GM23248 (cell line): ENCODE measurements at regions not wholly inside any gene's neighbourhood (a gene's known extent, or its start where the extent isn't known, plus 50 kb on each side); places are given as distances from the start of the nearest gene placed in this dataset.
A peak's percentile ranks its signal among the peaks of the same experiment; 100 is the strongest.

ENCODE experiments used
- DNase-seq: peaks from one replicate; pipeline ENCODE4 v3.0.0-alpha.2; 2015
- H2AFZ ChIP-seq: fragments of 200-600 bp; sonication (generic); 2 replicates; pipeline ENCODE4 v1.6.1; 2016; ENCODE audit warnings: antibody characterized with exemption
- H3F3A ChIP-seq: fragments of 200-600 bp; sonication (generic); 2 replicates; pipeline ENCODE4 v1.6.1; 2016; ENCODE audit warnings: mild to moderate bottlenecking, antibody characterized with exemption, mixed run types; ENCODE audit not compliant: insufficient read depth
- H3K27ac ChIP-seq: fragments of 200-600 bp; sonication (generic); 2 replicates; pipeline ENCODE4 v1.5.1; 2016; ENCODE audit warnings: mild to moderate bottlenecking
- H3K27me3 ChIP-seq: fragments of 200-600 bp; sonication (generic); replicated peaks from 2 replicates; pipeline ENCODE4 v1.6.1; 2016; ENCODE audit warnings: mild to moderate bottlenecking; ENCODE audit not compliant: insufficient read depth
- H3K36me3 ChIP-seq: fragments of 200-600 bp; sonication (generic); 2 replicates; pipeline ENCODE4 v1.6.1; 2016; ENCODE audit warnings: low read depth, mild to moderate bottlenecking
- H3K4me1 ChIP-seq: fragments of 200-600 bp; sonication (generic); 2 replicates; pipeline ENCODE4 v1.6.1; 2016; ENCODE audit warnings: mild to moderate bottlenecking; ENCODE audit not compliant: insufficient read depth
- H3K4me2 ChIP-seq: fragments of 200-600 bp; sonication (generic); one replicate; pipeline ENCODE4 v1.6.1; 2016; ENCODE audit warnings: mild to moderate bottlenecking; ENCODE audit not compliant: unreplicated experiment
- H3K4me3 ChIP-seq: fragments of 200-600 bp; sonication (generic); 2 replicates; pipeline ENCODE4 v1.5.1; 2016; ENCODE audit warnings: mild to moderate bottlenecking
- H3K79me2 ChIP-seq: fragments of 200-600 bp; sonication (generic); 2 replicates; pipeline ENCODE4 v1.6.1; 2016; ENCODE audit warnings: mild to moderate bottlenecking; ENCODE audit not compliant: insufficient read depth
- H3K9ac ChIP-seq: fragments of 200-600 bp; sonication (generic); 2 replicates; pipeline ENCODE4 v1.6.1; 2016; ENCODE audit warnings: mild to moderate bottlenecking
- H3K9me2 ChIP-seq: fragments of 200-600 bp; sonication (generic); 2 replicates; pipeline ENCODE4 v1.6.1; 2016; ENCODE audit warnings: mixed run types, mild to moderate bottlenecking, moderate library complexity; ENCODE audit not compliant: insufficient read depth
- H3K9me3 ChIP-seq: fragments of 200-600 bp; sonication (generic); one replicate; pipeline ENCODE4 v1.6.1; 2017; ENCODE audit warnings: low read depth
- H4K20me1 ChIP-seq: fragments of 200-600 bp; sonication (generic); 2 replicates; pipeline ENCODE4 v1.6.0; 2016; ENCODE audit not compliant: insufficient read depth
- EZH2 ChIP-seq: fragments of 200-600 bp; sonication (generic); IDR thresholded peaks from 2 replicates; pipeline ENCODE4 v1.6.1; 2018; ENCODE audit warnings: antibody characterized with exemption, mild to moderate bottlenecking; ENCODE audit not compliant: insufficient read depth, poor library complexity, severe bottlenecking
- EZH2phosphoT487 ChIP-seq: fragments of 200-600 bp; sonication (generic); IDR thresholded peaks from 2 replicates; pipeline ENCODE4 v1.6.1; 2018; ENCODE audit warnings: antibody characterized with exemption, moderate library complexity, mild to moderate bottlenecking, low read depth; ENCODE audit not compliant: insufficient read depth
- WGBS, 2 experiments: methylation state at CpG; one replicate each; pipeline ENCODE4 v1.1.6; 2015 to 2017; ENCODE audit warnings: low lambda C conversion rate in 2 of 2, low coverage in 1 of 2; ENCODE audit errors: missing lambda C conversion rate in 2 of 2; 5-methylcytosine and 5-hydroxymethylcytosine counted together
- in situ Hi-C: fragments of 300-500 bp; cut with MboI; formaldehyde crosslinking; loops from 2 replicates; pipeline ENCODE4 v1.15.0; 2020

- Histone ChIP-seq H3K79me2 (no peaks in the 10 kb centered on the region), H3K9me2 (no peaks in the 10 kb centered on the region), H4K20me1 (no peaks in the 10 kb centered on the region), H3F3A (no peaks in the 10 kb centered on the region), H3K9me3 (no peaks in the 10 kb centered on the region), H3K9ac (no peak overlapping the region), H3K27ac (no peak overlapping the region), H3K4me1 (no peaks in the 10 kb centered on the region), H3K4me3 (no peak overlapping the region), H2AFZ (no peak overlapping the region), H3K27me3 (no peaks in the 10 kb centered on the region; the same call in 1 of the 2 replicates), H3K4me2 (no peak overlapping the region), H3K36me3 (no peaks in the 10 kb centered on the region)
- peak; percentile 4 for DNase-seq
- TF ChIP-seq EZH2phosphoT487 = no peak
- TF ChIP-seq EZH2 = no peak
- 41 to 42% methylated on average over 6 of the region's 6 CpGs for WGBS, 2 experiments
- in situ Hi-C loops = no loop called here
These were observed 92.0 kb upstream of the PAX1 start for GRCh38 chr20:21613512-21613911.

- no peaks in the 10 kb centered on the region for H3K79me2 ChIP-seq
- no peaks in the 10 kb centered on the region for H4K20me1 ChIP-seq
- no peaks in the 10 kb centered on the region for H3K9me3 ChIP-seq
- 25% methylated on average over 1 of the region's 1 CpG; no CpG with 5 or more reads in 1 of the 2 experiments for WGBS, 2 experiments
- no peak overlapping the region for H3K9ac ChIP-seq
- TF ChIP-seq EZH2 (no peak), EZH2phosphoT487 (no peak)
- in situ Hi-C loops = no loop called here
- H3K36me3 ChIP-seq = no peaks in the 10 kb centered on the region
- no peaks in the 10 kb centered on the region for H3K4me1 ChIP-seq
- H2AFZ ChIP-seq = no peak overlapping the region
- no peaks in the 10 kb centered on the region for H3F3A ChIP-seq
- no peak overlapping the region for H3K4me3 ChIP-seq
- no peak overlapping the region for H3K27ac ChIP-seq
- DNase-seq = no peak
- H3K4me2 ChIP-seq = no peak overlapping the region
- no peaks in the 10 kb centered on the region for H3K27me3 ChIP-seq
- no peaks in the 10 kb centered on the region for H3K9me2 ChIP-seq
These were observed 95.5 kb upstream of the PAX1 start for GRCh38 chr20:21609981-21610380.

- Histone ChIP-seq H3K9ac (no peak overlapping the region), H3K27ac (no peak overlapping the region), H3K27me3 (no peaks in the 10 kb centered on the region), H3K36me3 (no peaks in the 10 kb centered on the region), H3K9me3 (no peaks in the 10 kb centered on the region), H3K79me2 (no peaks in the 10 kb centered on the region), H3K4me1 (no peaks in the 10 kb centered on the region), H3F3A (no peaks in the 10 kb centered on the region), H3K9me2 (no peaks in the 10 kb centered on the region), H3K4me2 (no peak overlapping the region), H2AFZ (no peak overlapping the region), H4K20me1 (no peaks in the 10 kb centered on the region), H3K4me3 (no peak overlapping the region)
- peak; percentile 28 for DNase-seq
- no peak for TF ChIP-seq EZH2
- TF ChIP-seq EZH2phosphoT487 = no peak
- WGBS, 2 experiments = 22 to 28% methylated on average over 3 of the region's 3 CpGs
- in situ Hi-C loops = no loop called here
These were observed 95.4 kb upstream of the NKX2-2 start for GRCh38 chr20:21609221-21609620.

- H3K79me2 ChIP-seq = no peaks in the 10 kb centered on the region
- no peaks in the 10 kb centered on the region for H3F3A ChIP-seq
- H4K20me1 ChIP-seq = no peaks in the 10 kb centered on the region
- no peak for DNase-seq
- no peak overlapping the region for H3K27ac ChIP-seq
- no peaks in the 10 kb centered on the region for H3K9me2 ChIP-seq
- no peak overlapping the region for H3K4me3 ChIP-seq
- H3K27me3 ChIP-seq = no peaks in the 10 kb centered on the region
- H3K9me3 ChIP-seq = no peaks in the 10 kb centered on the region
- no peaks in the 10 kb centered on the region for H3K36me3 ChIP-seq
- no peaks in the 10 kb centered on the region for H3K4me1 ChIP-seq
- H3K9ac ChIP-seq = no peak overlapping the region
- TF ChIP-seq EZH2 (no peak), EZH2phosphoT487 (no peak)
- in situ Hi-C loops = no loop called here
- no peak overlapping the region for H2AFZ ChIP-seq
- no peak overlapping the region for H3K4me2 ChIP-seq
These were observed 94.9 kb upstream of the NKX2-2 start for GRCh38 chr20:21608777-21609176.

- in situ Hi-C loops = no loop called here
- no peaks in the 10 kb centered on the region for H3K4me1 ChIP-seq
- no peak overlapping the region for H3K4me2 ChIP-seq
- no peak for DNase-seq
- no peaks in the 10 kb centered on the region for H3K9me3 ChIP-seq
- no peaks in the 10 kb centered on the region for H4K20me1 ChIP-seq
- H3F3A ChIP-seq = no peaks in the 10 kb centered on the region
- WGBS, 2 experiments = 52 to 53% methylated on average over 38 of the region's 38 CpGs
- no peaks in the 10 kb centered on the region for H3K79me2 ChIP-seq
- no peaks in the 10 kb centered on the region for H3K9me2 ChIP-seq
- no peak overlapping the region for H2AFZ ChIP-seq
- no peak overlapping the region for H3K4me3 ChIP-seq
- TF ChIP-seq EZH2 (no peak), EZH2phosphoT487 (no peak)
- no peak overlapping the region for H3K27ac ChIP-seq
- H3K27me3 ChIP-seq = no peaks in the 10 kb centered on the region
- no peaks in the 10 kb centered on the region for H3K36me3 ChIP-seq
- no peak overlapping the region for H3K9ac ChIP-seq
These were observed 94.3 kb upstream of the NKX2-2 start for GRCh38 chr20:21607971-21608725.
